Stimulated activated CD8-positive, alpha-beta memory T cell treated with anti-CD3 and anti-CD28 coated beads, Interleukin-4, amount 100 ng/mL, for 48 hours (primary cell): ENCODE measurements at regions not wholly inside any gene's neighbourhood (a gene's known extent, or its start where the extent isn't known, plus 50 kb on each side); places are given as distances from the start of the nearest gene placed in this dataset.

Experiments used
- DNase-seq: peaks from one replicate; pipeline ENCODE4 v3.0.0-alpha.2; 2020

DNA sequence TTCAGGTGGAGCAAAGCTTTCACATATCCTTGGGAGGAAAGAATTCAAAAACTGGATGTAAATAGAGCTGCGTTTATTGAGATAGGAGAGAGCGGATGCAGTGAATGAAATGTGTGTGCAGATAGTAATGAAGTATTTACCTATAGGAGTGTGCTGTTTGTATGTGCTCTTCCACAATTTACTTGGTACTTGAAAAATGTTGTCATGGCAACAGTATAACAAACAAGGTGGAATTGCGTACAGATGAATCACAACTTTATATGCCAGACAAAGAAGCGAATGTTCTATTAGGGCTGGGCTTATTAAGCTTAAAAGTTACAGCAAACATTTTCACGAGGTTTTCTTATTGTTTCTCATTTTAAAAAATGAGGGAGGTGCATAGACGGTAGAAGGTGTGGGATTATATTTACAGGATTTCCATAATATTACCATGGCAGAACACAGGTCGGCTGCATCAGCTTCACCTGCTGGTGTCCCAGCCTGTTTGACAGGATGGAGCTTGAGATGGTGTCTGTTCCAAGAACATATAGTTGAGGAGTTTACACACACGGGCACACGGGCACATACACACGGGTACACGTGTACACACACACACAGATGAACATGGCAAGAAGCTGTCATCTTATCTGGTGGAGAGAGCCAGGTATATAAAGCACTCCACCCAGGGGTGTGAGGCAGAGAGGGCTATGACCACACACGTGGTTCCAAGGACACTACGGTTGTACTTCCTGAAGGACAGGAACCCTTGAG, 155.7 kb downstream of the RMI1 start:
- DNase-seq = no peak

DNA sequence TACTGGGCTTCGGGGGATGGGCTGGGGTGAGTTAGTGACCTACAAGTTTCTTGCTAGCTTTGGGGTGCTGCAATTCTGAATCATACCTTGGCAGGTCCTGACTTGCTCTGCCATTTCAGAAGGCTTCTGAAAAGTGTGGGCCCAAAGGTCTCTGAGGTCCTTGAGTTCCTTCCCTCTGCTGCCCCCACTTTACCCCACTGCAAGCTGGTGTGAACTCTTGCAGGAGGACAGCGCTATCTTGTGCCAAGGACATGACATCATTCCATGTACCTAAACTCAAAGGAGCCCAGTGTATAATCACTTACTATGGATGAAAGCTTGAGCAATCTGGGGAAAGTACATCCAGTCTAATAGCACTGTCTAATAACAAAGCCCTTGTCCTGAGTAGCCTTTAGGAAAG, 157.4 kb downstream of the RMI1 start:
- DNase-seq = no peak

DNA sequence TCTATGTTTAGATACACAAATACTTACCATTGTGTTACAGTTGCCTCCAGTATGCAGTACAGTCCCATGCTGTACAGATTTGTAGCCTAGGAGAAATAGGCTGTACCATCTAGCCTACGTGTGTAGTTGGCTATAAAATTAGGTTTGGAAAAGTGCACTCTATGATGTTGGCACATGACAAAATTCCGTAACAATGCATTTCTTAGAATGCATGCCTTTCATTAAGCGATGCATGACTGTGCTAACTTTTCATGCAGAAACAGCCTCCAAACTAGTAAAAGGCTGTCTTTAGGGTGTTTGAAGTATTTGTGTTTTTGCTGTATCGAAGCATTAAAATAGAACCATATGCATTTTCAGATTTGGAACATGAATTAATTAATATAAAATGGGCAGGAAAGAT, 157.9 kb downstream of the RMI1 start:
- DNase-seq = no peak

DNA sequence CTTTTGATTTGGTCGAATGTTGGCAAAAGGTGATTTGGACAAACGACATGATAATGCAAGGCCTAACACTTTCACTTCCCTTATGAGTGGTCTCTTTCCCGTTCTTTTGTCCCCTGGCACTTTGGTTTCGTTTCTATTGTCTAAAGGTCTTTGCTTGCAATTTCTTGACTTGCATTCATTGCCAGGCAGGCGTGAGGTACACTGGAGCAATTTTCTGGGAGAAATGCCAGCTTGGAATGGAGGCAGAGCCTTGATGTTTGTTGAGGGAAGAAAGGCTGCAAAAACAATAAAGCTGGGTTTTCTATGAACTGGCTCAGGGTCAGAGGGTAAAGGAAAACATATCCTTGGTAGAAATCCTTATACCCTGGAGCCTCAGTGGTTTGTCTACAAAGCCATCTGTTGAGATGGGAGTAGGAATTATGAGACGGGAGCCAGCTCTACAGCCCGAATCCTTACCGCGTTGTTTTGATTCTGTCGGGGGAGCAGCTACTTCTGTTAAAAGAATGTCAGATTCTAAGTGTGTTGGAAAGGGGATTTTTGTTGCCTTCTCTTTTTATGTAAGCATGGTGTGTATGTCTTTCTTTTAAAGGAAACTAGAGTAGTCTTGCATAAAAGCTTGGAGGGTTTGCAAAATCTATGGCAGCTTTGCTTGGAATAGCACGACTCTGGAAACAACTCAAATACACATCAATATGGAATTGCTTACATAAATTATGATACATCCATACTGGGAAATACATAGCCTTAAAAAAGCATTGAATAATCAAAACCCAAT, 158.9 kb downstream of the RMI1 start:
- no peak for DNase-seq

DNA sequence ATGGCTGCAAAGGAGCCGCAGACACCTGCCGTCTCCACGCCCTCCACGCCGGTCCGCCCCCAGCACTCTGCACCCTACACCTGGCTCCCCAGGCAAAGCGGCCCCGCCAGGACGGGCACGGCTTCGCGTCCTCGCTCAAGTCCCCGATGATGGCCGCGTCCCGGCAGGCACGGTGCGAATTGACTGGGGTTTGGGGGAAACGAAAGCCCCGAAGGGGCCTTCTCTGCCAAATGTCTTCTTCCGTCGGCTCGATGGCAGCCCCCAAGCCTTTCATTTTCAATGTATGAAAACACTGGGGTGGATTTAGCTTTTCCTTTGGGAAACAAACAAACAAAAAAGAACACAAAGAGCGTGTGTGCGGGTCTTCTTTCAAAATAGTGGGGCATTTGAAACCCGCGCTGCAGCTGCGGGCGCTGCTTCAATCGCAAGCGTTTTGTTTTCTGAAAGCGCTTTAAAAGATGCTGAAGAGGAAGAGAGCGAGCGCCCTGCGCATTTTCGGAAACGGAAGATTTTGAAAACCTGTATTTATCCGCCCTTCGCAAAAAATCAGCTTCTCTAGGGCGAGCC, 160.0 kb downstream of the RMI1 start:
- peak; percentile 35 for DNase-seq

DNA sequence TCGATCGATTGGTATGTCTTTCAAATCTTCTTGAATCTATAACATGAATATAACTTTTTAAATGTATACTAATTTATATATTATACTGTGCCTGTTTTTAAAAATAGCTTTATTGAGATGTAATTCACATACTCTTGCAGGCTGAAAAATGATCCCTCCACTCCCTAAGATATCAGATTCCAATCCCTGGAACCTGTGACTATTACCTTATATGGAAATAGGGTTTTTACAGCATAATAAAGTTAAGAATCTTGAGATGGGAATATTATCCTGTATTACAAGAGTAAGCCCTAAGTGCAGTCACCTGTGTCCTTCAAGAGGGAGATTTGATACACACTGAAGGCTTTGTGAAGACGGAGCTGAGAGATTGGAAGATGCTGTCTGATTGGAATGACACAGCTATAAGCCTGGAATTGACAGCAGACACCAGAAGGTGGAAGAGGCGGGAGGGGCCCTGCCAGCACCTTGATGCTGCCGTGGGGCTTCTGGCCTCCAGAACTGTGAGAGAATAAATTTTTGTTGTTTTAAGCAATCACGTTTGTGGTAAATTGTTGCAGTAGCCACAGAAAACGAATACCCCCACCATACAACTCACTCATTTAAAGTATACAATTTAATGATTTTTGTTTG, 161.3 kb downstream of the RMI1 start:
- DNase-seq = no peak

DNA sequence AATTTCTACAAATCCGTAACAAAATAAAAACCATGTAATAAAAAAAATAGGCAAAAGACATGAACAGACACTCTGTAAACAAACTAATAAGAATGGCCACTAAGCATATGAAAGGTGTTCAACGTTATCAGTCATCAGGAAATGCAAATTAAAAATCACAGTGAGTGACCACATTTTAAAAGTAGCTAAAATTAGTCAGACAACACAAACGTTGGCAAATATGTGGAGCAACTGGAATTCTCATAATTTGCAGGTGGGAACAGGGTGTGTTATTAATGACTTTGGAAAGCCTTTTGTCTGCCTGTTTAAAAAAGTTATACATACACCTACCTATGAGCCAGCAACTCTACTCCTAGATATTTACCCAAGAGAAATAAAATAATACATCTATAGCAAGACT, 164.4 kb downstream of the RMI1 start:
- no peak for DNase-seq

DNA sequence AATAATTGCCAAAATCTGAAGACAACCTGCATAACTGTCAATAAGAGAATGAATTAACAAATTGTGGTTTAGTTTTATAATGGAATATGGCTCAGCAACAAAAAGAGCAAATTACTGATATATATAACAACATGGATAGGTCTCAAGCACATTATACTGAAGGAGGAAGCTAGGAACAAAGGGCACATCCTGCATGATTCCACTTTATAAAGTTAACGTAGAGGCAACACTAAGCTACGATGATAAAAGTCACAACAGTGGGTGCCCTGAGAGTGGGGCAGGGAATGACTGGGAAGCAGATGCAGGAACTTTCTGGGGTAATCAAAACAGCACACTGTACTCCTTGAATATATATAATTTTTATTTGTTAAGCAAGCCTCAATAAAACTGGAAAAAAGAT, 165.2 kb downstream of the RMI1 start:
- DNase-seq = no peak

DNA sequence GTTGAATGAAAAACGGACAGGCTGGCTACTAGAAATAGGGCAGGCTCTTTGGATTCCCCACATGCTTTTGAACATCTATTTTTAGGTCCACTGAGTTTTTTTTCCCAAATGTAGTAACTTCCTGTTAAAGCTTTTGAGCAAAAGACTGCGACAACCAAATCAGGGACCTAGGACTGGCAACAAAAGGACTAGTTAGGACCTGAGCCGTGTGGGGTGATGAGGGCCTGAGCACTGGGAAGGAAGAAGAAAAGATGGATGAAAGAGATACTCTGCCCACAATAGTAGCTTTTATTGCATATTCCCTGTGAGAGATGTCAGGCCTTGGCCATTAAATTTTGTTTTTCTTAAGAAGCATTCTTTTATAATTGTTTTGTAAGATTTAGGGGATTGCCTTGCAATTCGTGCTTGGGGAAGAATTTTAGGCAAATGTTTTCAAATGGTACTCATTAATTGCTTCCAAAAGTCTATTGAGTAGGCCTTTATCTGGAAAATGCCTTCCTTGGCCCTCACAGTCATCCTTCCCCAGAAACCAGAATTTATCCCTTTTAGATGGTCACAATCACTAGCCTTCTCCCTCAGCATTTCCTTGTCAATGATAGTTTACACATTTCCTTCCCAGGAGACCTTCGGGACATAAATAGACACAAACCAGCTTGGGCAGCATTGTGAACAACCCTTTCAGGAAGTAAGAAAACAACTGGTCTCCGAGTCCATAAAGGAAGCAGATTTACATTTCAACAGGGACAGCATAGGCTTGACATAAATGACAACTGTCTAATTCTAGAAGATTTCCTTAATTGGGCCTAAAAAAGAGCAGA, 166.5 kb downstream of the RMI1 start:
- no peak for DNase-seq

DNA sequence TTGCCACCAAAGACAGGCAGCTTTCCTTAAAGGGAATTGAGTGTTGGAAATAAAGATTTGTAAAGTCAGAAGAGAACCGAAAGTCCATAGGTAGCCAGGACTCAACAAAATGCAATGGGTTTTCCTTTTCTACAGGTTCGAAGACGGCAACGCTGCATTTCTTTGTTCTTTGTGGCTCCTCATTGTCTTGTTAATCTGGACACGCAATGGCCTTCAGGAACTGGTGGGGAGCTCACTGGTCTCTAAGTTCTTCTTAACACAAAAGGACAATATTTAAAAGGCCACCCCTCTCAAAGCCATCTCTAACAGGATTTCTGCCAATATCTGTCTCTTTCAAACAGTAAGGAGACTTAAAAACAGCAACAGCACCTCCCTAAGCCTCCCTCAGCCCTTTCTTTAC, 170.6 kb downstream of the RMI1 start:
- DNase-seq = no peak

DNA sequence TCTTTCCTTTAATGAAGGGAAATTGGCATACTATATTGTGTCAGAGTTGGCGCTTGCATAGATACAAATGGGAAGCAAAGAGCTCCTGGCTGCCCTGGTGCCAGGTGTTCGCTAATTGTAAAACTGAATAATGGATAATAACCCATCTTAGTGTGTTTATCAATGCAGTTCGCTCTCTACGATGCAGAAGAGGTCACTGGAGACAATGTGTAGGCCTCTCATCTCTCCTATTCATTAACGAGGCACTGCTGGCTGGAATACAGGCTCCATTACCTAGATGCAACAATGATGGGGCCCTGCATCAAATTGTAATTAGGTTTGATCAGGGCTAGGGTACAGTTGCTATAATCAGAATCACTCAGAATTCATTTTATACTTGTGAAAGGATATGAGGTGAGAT, 171.0 kb downstream of the RMI1 start:
- no peak for DNase-seq

DNA sequence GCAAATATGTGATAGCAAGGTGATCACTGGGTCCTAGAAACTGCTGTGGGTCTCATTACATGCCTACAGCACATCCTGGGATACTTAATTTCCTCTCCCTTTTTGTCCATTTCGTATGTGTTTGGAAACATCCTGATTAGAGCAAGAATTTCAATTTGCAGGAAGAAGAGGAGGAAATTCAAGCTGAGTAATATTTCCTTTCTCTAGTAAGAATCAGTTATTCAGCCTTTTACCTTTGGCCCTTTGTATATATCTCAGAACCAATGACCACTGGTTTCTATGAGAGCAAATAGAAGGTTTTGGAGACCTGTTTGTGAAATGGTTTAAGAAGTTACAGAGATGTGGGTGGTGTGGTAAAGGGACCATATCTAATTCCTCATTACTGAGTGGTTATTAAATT, 171.6 kb downstream of the RMI1 start:
- no peak for DNase-seq

DNA sequence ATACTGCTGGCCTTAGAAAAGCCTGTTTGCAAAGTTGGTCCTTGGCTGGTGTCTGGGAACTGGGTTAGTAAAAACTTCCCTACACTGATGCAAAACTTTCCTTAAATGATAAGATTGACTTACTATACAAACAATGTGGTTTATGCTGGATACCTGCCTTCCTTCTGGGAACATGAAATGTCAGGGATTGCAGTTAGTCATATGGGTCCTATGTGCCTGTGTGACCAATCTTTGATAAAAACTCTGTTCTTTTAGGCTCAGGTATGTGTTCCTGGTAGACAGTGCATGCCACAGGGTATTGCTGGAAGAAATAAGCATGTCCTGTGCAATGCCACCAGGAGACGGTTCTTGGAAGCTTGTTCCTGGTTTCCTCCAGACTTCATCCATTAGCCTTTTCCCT, 173.3 kb downstream of the RMI1 start:
- DNase-seq = no peak

DNA sequence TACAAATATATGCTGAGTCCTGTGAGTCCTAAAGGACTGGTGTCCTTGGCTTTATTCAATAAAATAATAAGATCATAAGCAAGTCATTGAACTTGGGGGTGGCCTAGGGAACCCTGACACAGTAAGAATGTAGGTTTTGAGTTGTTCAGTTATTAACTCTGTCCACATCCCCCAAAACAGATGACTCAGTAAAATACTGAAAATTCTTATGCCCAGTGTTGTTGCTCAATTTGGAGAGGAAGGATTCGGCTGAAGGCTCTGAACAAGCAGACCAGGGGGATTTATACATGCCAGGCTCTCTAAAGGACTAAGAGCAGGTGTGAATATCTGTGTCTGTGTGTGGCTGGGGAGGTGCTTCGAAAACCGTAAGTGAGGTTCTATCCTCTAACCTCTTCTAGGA, 173.7 kb downstream of the RMI1 start:
- no peak for DNase-seq

DNA sequence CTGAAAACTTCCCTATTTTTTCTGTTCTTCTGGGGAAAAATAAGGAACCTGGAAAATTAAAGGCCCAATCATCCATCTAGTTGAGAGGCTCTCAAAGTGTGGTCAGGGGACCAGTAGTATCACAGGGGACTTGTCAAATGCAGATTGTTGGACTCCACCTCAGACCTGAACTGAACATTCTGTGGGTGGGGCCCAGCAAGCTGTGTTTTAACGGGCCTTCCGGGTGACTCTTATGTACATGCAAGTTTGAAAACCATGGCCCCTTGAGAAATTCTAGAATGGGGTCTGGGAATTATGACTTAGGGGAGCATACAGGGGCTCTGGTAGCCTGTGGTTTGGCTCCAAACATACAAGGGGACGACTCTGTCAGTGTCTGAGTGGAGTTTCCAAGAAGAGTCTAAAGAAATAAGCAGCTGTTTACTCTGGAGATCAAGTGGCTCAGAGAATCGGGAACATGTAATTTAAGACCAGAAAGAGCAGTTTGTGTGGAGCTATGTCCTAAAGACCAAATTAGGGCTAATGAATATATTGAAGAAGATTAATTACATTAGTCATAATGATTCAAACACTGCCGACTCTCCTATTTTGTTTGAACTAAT, 177.4 kb downstream of the SLC28A3 start:
- no peak for DNase-seq

DNA sequence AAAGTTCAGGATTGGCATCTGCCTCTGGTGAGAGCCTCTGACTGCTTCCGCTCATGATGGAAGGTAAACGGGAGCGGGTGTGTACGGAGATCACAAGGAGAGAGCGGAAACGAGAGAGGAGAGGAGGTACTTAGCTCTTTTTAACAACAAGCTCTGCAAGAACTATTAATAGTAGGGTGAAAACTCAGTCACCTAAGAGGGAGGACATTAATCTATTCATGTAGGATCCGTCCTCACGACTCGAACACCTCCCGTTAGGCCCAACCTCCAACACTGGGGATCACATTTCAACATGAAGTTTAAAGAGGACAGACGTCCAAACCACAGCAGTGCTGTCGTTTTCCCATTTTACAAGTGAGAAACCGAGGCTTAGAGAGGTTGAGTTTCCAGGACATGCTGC, 173.7 kb downstream of the SLC28A3 start:
- no peak for DNase-seq

DNA sequence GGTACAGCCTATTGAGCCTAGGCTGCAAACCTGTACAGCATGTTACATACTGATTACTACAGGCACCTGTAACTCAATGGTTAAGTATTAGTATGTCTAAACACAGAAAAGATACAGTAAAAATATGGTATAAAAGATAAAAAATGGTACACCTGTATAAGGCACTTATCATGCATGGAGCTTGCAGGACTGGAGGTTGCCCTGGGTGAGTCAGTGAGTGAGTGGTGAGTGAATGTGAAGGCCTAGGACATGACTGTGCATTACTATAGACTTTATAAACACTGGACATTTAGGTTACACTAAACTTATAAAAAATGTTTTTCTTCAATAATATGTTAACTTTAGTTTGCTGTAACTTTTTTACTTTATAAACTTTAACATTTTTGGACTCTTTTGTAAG, 171.3 kb downstream of the SLC28A3 start:
- DNase-seq = no peak

DNA sequence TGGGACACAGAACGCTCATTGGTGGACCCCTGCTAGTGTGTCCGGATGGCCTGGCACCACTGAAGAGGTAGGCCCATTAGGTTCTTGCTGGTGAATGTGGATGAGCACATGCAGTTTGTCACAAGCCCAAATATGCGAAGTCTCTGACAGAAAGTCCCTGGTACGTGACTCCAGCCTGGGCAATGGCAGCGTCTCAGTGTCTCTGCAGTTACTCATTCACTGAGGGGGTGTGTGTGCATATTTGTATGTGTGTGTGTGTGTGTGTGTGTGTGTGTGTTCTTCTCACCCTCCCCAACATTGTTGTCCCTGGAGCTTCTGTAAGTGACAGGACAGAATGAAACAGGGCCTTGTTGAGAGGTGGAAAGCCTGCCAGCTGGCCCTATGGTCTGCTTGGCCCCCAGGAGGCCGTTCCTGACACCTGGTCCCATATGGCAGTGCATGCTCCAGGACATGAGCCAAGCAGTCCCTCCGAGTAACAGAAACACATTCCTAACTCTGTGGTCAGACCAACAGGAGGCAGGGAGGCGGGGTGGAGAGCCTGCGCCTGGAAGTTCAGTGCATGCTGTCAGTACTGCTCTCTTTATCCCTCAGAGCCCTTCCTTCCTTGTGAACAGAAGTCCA, 169.9 kb downstream of the SLC28A3 start:
- DNase-seq = no peak

DNA sequence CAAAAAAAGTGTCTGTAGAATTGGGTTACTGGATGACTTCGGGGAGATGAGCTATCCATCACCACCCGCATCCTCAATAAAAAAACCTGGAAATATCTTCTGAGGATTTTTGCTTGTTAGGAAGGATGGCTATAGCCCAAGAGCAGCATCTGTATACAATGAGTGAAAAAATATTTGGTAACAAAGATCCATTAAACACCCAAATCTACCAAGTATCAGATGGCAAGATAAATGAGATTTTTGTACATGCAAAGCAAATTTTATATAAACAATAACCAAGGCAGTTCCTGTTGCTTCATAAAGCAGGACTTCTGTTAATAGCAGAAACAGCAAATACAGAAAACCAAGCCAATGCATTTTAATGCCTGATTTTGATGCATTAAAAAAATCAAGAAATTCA, 166.6 kb downstream of the SLC28A3 start:
- no peak for DNase-seq

DNA sequence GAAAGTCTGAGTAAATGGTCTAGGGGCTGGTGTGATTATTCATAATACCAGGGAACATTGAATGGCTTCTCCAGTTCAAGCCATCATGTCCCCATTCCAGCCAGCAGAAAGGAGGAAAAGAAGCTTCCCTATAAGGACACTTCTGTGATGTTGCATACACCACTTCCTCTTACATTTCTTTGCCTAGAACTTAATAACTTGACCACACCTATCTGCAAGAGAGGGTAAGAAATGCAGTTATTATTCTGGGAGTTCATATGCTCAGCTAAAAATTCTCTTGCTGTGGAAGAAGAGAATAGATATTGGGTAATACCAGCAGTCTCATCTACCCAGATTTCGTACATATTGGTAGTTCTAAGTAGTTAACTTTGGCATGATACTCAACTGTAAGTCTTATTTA, 166.1 kb downstream of the SLC28A3 start:
- DNase-seq = no peak

DNA sequence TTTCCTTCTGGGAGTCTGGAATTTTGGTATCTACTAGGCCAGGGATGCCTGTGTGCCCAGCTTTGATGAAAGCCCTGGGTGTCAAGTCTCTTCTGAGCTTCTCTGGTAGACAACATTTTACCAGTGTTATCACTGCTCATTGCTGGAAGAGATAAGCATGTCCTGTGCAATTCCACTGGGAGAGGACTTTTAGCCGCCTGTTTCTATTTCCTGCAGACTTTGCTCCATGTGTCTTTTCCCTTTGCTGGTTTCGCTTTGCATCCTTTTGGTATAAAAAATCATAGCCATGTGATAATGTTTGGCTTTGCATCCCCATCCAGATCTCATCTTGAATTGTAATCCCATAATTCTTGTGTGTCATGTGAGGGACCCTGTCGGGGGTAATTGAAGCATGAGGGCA, 163.2 kb downstream of the SLC28A3 start:
- no peak for DNase-seq

DNA sequence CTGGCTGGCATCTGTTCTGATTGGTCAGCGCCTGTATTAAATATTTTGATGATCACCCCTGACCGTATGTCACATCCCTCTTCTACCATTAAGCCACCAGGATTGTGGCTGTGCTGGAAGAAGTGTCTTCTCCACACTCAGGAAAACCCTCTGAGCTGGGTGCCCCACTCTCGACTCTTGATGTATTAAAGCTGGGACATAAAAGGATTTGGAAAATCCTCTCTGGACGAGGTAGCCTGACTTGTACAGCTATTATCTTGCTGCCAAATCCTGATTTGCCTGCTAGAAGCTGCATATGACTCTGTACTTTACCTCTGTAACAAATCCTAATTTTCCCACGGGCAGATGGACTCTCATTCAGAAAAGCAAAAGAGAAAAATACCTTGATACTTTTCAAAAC, 161.0 kb downstream of the SLC28A3 start:
- no peak for DNase-seq
